ENCODE measurements at regions not wholly inside any gene's neighbourhood (a gene's known extent, or its start where the extent isn't known, plus 50 kb on each side); places are given as distances from the start of the nearest gene placed in this dataset.

- TF ChIP-seq POLR2AphosphoS5 (IDR thresholded peaks at IDR 0.05; ENCODE audit: low read depth, low read length), result no peak
- TF ChIP-seq TAF1 (IDR thresholded peaks at IDR 0.05; ENCODE audit: borderline replicate concordance, insufficient read depth, low read length), result no peak
These were observed 292.3 kb downstream of the FLRT2 start for GRCh38 chr14:85822236-85822635.

All from PFSK-1 (cell line).